MCF 10A (cell line): ENCODE measurements at regions not wholly inside any gene's neighbourhood (a gene's known extent, or its start where the extent isn't known, plus 50 kb on each side); places are given as distances from the start of the nearest gene placed in this dataset.

ENCODE experiments used
- BruUV-seq: library from RNA; stranded (reverse); fragments of 400-500 nt; replicated peaks from 2 replicates; lab custom pipeline; 2021; lab: Mats Ljungman, UMichigan
- CTCF ChIA-PET: fragments of 300-600 bp; sonication (Branson Sonifier 250); formaldehyde crosslinking; extraction: SDS; loops from one replicate; lab custom pipeline; 2021; ENCODE audit warnings: antibody characterized with exemption, inconsistent platforms; lab: Yijun Ruan, JAX
- POLR2A ChIA-PET: fragments of 300-600, 350-650 bp; sonication (Branson Sonifier 250); formaldehyde crosslinking; extraction: SDS; loops from one replicate; lab custom pipeline; 2020; ENCODE audit warnings: antibody characterized with exemption, inconsistent platforms; lab: Yijun Ruan, JAX
- DNase-seq: peaks from one replicate; pipeline ENCODE4 v3.0.0-alpha.2; 2018; ENCODE audit not compliant: unreplicated experiment
- H3K27ac Mint-ChIP-seq: one replicate; pipeline ENCODE4 v1.8.0; 2022; ENCODE audit warnings: mild to moderate bottlenecking, low read depth, mixed read lengths; ENCODE audit not compliant: unreplicated experiment
- H3K27me3 Mint-ChIP-seq: one replicate; pipeline ENCODE4 v1.8.0; 2022; ENCODE audit warnings: mixed read lengths; ENCODE audit not compliant: insufficient read depth, unreplicated experiment
- H3K36me3 Mint-ChIP-seq: one replicate; pipeline ENCODE4 v1.8.0; 2022; ENCODE audit warnings: mild to moderate bottlenecking, moderate library complexity, mixed read lengths; ENCODE audit not compliant: insufficient read depth, unreplicated experiment
- H3K4me1 Mint-ChIP-seq: one replicate; pipeline ENCODE4 v1.8.0; 2022; ENCODE audit warnings: mixed read lengths; ENCODE audit not compliant: insufficient read depth, unreplicated experiment
- H3K4me3 Mint-ChIP-seq: one replicate; pipeline ENCODE4 v1.8.0; 2022; ENCODE audit warnings: mild to moderate bottlenecking, moderate library complexity, mixed read lengths; ENCODE audit not compliant: unreplicated experiment
- H3K9me3 Mint-ChIP-seq: one replicate; pipeline ENCODE4 v1.8.0; 2022; ENCODE audit warnings: mixed read lengths; ENCODE audit not compliant: unreplicated experiment
- CTCF ChIP-seq: fragments of 200-600 bp; IDR thresholded peaks from one replicate; pipeline ENCODE4 v1.8.0; 2022; ENCODE audit warnings: antibody characterized with exemption, mild to moderate bottlenecking; ENCODE audit not compliant: unreplicated experiment
- intact Hi-C: fragments of 100-400 bp; cut with micrococcal nuclease; formaldehyde crosslinking; loops from 2 replicates; pipeline ENCODE4 v1.14.1; 2022

- no TSS peak for BruUV-seq
- DNase-seq = no peak
- Mint-ChIP-seq H3K36me3 (no peaks in the 10 kb centered on the region), H3K27me3 (peaks cover 12% of the 10 kb centered on the region), H3K4me1 (no peaks in the 10 kb centered on the region), H3K4me3 (no peak overlapping the region), H3K27ac (no peak overlapping the region), H3K9me3 (peaks cover 8% of the 10 kb centered on the region)
- TF ChIP-seq CTCF = no peak
- ChIA-PET POLR2A (interaction anchor here (0.7 kb wide), 1 partner anchor 603 kb away, joined by 3 read pairs; no protein-coding TSS in a partner anchor), CTCF (interaction anchor here (0.6 kb wide), 1 partner anchor 581 kb away, joined by 3 read pairs; no protein-coding TSS in a partner anchor)
- intact Hi-C loops = no loop called here
Measured at GRCh38 chr7:136292365-136292764, 315.2 kb upstream of the MTPN start.

GRCh38 chr7:136290351-136290750 lies 313.2 kb upstream of the MTPN start:
- H3K4me1 Mint-ChIP-seq = no peaks in the 10 kb centered on the region
- ChIA-PET POLR2A (interaction anchor here (0.6 kb wide), 1 partner anchor 238 kb away, joined by 3 read pairs; no protein-coding TSS in a partner anchor), CTCF (no interaction called here)
- no TSS peak for BruUV-seq
- intact Hi-C loops = no loop called here
- peaks cover 8% of the 10 kb centered on the region for H3K9me3 Mint-ChIP-seq
- no peak overlapping the region for H3K4me3 Mint-ChIP-seq
- peaks cover 12% of the 10 kb centered on the region for H3K27me3 Mint-ChIP-seq
- DNase-seq = no peak
- TF ChIP-seq CTCF = no peak
- H3K36me3 Mint-ChIP-seq = no peaks in the 10 kb centered on the region
- H3K27ac Mint-ChIP-seq = no peak overlapping the region

GRCh38 chr7:136278057-136278456 lies 300.9 kb upstream of the MTPN start:
- Mint-ChIP-seq H3K36me3 (no peaks in the 10 kb centered on the region), H3K4me1 (no peaks in the 10 kb centered on the region), H3K27me3 (peaks cover 72% of the 10 kb centered on the region), H3K27ac (no peak overlapping the region), H3K4me3 (no peak overlapping the region), H3K9me3 (no peaks in the 10 kb centered on the region)
- intact Hi-C loops = no loop called here
- TF ChIP-seq CTCF = no peak
- DNase-seq = no peak
- ChIA-PET CTCF (no interaction called here), POLR2A (no interaction called here)
- BruUV-seq = no TSS peak

GRCh38 chr7:136275794-136276193 lies 298.6 kb upstream of the MTPN start:
- ChIA-PET POLR2A (no interaction called here), CTCF (interaction anchor here (1.0 kb wide), 1 partner anchor 798 kb away, joined by 3 read pairs; no protein-coding TSS in a partner anchor)
- Mint-ChIP-seq H3K9me3 (no peaks in the 10 kb centered on the region), H3K27ac (no peak overlapping the region), H3K4me3 (no peak overlapping the region), H3K36me3 (no peaks in the 10 kb centered on the region), H3K27me3 (peaks cover 51% of the 10 kb centered on the region), H3K4me1 (no peaks in the 10 kb centered on the region)
- intact Hi-C loops = no loop called here
- no TSS peak for BruUV-seq
- no peak for TF ChIP-seq CTCF
- no peak for DNase-seq
